DND-41 (cell line): ENCODE measurements at regions not wholly inside any gene's neighbourhood (a gene's known extent, or its start where the extent isn't known, plus 50 kb on each side); places are given as distances from the start of the nearest gene placed in this dataset.

Source experiments
- CTCF ChIP-seq: IDR thresholded peaks from 2 replicates; pipeline ENCODE4 v1.5.1; 2012; ENCODE audit warnings: borderline replicate concordance, low read length, moderate library complexity, mild to moderate bottlenecking; ENCODE audit not compliant: poor library complexity, severe bottlenecking; ENCODE audit errors: extremely low read depth
- EZH2 ChIP-seq: IDR thresholded peaks from 3 replicates; pipeline ENCODE4 v1.6.1; 2012; ENCODE audit warnings: borderline replicate concordance, low read depth, mild to moderate bottlenecking, moderate library complexity, low read length, inconsistent platforms; ENCODE audit not compliant: severe bottlenecking

- TF ChIP-seq EZH2 (no peak), CTCF (no peak)
Observed at GRCh38 chr6:90722648-90723047, 135.8 kb upstream of the MAP3K7 start.
